ENCODE measurements at regions not wholly inside any gene's neighbourhood (a gene's known extent, or its start where the extent isn't known, plus 50 kb on each side); places are given as distances from the start of the nearest gene placed in this dataset.

GRCh38 chr4:184568770-184569169 lies 80.5 kb downstream of the CASP3 start (continued):
- no peak for TF ChIP-seq POU2F2 (IDR thresholded peaks at IDR 0.05; ENCODE audit: borderline replicate concordance, low read depth, low read length)
- no peak for TF ChIP-seq GATAD2B (conservative IDR thresholded peaks at IDR 0.05; ENCODE audit: low read depth)
- no peak for TF ChIP-seq NRF1 (conservative IDR thresholded peaks at IDR 0.05; ENCODE audit: low read depth, low read length)
- no peak for TF ChIP-seq SMAD1 (IDR thresholded peaks at IDR 0.05; ENCODE audit: low read depth, partially characterized antibody)
- TF ChIP-seq ZNF592 (IDR thresholded peaks at IDR 0.05): no peak
- TF ChIP-seq, protein P1, sequence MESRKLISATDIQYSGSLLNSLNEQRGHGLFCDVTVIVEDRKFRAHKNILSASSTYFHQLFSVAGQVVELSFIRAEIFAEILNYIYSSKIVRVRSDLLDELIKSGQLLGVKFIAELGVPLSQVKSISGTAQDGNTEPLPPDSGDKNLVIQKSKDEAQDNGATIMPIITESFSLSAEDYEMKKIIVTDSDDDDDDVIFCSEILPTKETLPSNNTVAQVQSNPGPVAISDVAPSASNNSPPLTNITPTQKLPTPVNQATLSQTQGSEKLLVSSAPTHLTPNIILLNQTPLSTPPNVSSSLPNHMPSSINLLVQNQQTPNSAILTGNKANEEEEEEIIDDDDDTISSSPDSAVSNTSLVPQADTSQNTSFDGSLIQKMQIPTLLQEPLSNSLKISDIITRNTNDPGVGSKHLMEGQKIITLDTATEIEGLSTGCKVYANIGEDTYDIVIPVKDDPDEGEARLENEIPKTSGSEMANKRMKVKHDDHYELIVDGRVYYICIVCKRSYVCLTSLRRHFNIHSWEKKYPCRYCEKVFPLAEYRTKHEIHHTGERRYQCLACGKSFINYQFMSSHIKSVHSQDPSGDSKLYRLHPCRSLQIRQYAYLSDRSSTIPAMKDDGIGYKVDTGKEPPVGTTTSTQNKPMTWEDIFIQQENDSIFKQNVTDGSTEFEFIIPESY (IDR thresholded peaks at IDR 0.05): no peak
- TF ChIP-seq SIX5 (IDR thresholded peaks at IDR 0.05; ENCODE audit: low read depth, low read length, severe bottlenecking): no peak
- TF ChIP-seq BCL11A (IDR thresholded peaks at IDR 0.05; ENCODE audit: low read depth, low read length): peak; percentile 49; the same call in 1 of the 2 replicates
- no peak for TF ChIP-seq NFXL1 (IDR thresholded peaks at IDR 0.05; ENCODE audit: borderline replicate concordance)
- TF ChIP-seq IKZF2 (IDR thresholded peaks at IDR 0.05): peak in 1 of 2 experiments; percentile 36; a peak in 2 of 4 replicates
- TF ChIP-seq RB1 (IDR thresholded peaks at IDR 0.05; ENCODE audit: borderline replicate concordance): no peak

Data from GM12878 (cell line).